CD4-positive, alpha-beta T cell treated with Interleukin-21 for 1 hour (primary cell): ENCODE measurements at regions not wholly inside any gene's neighbourhood (a gene's known extent, or its start where the extent isn't known, plus 50 kb on each side); places are given as distances from the start of the nearest gene placed in this dataset.
"Not testable (repeated sequence)": the region's sequence is repeated elsewhere in the genome, so short reads cannot be mapped to it uniquely, and the experiment has no call there.

Experiments used
- DNase-seq: peaks from one replicate; pipeline ENCODE4 v3.0.0-alpha.2; 2020

- DNase-seq: no peak
These were observed 345.6 kb upstream of the NRP1 start for GRCh38 chr10:33680036-33680435.

GRCh38 chr10:33676606-33677339, 342.3 kb upstream of the NRP1 start:
- no peak for DNase-seq

GRCh38 chr10:33674986-33675599, 340.6 kb upstream of the NRP1 start:
- DNase-seq: no peak

- no peak for DNase-seq
These were observed 340.0 kb upstream of the NRP1 start for GRCh38 chr10:33674491-33674890.

GRCh38 chr10:33673839-33674415, 339.5 kb upstream of the NRP1 start:
- no peak for DNase-seq

GRCh38 chr10:33669904-33670303, 335.4 kb upstream of the NRP1 start:
- no peak for DNase-seq

GRCh38 chr10:33666686-33667480, 332.4 kb upstream of the NRP1 start:
- no peak for DNase-seq

GRCh38 chr10:33665501-33665900, 331.0 kb upstream of the NRP1 start:
- no peak for DNase-seq

- DNase-seq: no peak
These were observed 329.6 kb upstream of the NRP1 start for GRCh38 chr10:33664070-33664469.

- peak; percentile 6 for DNase-seq
These were observed 327.3 kb upstream of the NRP1 start for GRCh38 chr10:33661580-33662336.

GRCh38 chr10:33660329-33660728, 325.9 kb upstream of the NRP1 start:
- DNase-seq: no peak

GRCh38 chr10:33657913-33658312, 323.4 kb upstream of the NRP1 start:
- no peak for DNase-seq

- no peak for DNase-seq
These were observed 322.9 kb upstream of the NRP1 start for GRCh38 chr10:33657154-33657908.

GRCh38 chr10:33655921-33656320, 321.5 kb upstream of the NRP1 start:
- no peak for DNase-seq

- DNase-seq: no peak
These were observed 320.8 kb upstream of the NRP1 start for GRCh38 chr10:33655165-33655815.

- no peak for DNase-seq
These were observed 319.3 kb upstream of the NRP1 start for GRCh38 chr10:33653584-33654367.

GRCh38 chr10:33652870-33653269, 318.4 kb upstream of the NRP1 start:
- DNase-seq: no peak

GRCh38 chr10:33650131-33650530, 315.7 kb upstream of the NRP1 start:
- not testable (repeated sequence) for DNase-seq

GRCh38 chr10:33643042-33643441, 308.6 kb upstream of the NRP1 start:
- no peak for DNase-seq

GRCh38 chr10:33638891-33639290, 304.4 kb upstream of the NRP1 start:
- no peak for DNase-seq

GRCh38 chr10:33638374-33638773, 303.9 kb upstream of the NRP1 start:
- no peak for DNase-seq
